GM19035 (cell line): ENCODE measurements at regions not wholly inside any gene's neighbourhood (a gene's known extent, or its start where the extent isn't known, plus 50 kb on each side); places are given as distances from the start of the nearest gene placed in this dataset.
"Not testable (repeated sequence)": the region's sequence is repeated elsewhere in the genome, so short reads cannot be mapped to it uniquely, and the experiment has no call there.

ENCODE experiments used
- ATAC-seq: cut with Tn5 transposase; IDR thresholded peaks from one replicate; pipeline ENCODE4 v1.9.1; 2021; ENCODE audit not compliant: unreplicated experiment

DNA sequence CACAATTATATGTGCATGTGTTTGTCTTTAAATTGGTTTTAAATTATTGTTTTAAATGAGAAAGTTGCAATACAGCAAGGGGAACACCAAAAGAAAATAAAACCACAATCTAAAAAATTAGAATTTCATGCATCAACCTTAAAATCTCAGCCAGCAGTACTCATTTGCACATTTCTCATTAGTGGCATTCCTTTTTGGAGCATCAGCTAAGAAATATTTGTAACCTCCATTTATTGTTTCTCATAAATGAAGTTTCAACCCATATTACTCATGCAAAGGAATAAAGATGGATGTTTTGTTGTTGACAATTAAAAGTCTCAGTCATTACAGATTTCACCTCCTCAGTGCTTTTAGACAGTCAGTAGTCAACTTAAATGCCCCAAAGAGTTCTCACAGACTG, 160.1 kb downstream of the TBX15 start:
- ATAC-seq, result no peak

DNA sequence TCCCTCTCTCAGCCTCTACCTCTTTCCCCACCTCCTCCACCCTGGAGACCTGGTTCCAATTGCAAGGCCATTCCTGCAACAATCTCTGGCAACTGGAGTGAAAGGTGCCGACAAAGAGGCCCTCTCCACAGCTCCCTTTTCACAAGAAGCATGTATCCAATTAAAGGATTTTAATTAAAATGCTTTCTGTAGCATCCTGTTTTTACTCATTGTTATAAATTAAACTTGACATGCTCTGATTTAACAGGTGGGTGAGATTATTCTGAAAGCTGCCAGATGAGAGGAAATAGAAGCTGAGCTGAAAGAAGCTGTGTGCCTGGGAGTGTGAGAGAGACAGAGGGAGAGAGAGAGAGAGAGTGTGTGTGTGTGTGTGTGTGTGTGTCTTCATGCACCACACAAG, 160.5 kb downstream of the TBX15 start:
- no peak for ATAC-seq

DNA sequence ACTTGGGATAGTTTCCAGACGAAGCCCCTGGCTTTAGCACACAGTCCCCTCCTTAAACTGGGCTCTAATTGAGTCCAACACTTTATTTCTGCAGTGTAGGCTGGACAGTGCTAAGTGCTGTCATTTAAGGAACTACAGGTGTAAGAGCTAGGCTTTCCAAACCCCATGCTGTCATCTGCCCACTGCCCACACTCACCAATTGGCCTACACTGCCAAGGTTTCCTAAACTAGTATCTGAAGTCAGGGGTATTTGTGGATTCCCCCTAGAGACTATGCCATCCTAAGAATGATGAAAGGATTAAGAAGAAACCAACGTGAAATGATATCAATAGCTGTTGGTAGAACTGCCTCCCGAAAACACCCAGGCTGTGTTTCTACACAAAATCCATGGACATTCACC, 160.9 kb downstream of the TBX15 start:
- ATAC-seq, result no peak

DNA sequence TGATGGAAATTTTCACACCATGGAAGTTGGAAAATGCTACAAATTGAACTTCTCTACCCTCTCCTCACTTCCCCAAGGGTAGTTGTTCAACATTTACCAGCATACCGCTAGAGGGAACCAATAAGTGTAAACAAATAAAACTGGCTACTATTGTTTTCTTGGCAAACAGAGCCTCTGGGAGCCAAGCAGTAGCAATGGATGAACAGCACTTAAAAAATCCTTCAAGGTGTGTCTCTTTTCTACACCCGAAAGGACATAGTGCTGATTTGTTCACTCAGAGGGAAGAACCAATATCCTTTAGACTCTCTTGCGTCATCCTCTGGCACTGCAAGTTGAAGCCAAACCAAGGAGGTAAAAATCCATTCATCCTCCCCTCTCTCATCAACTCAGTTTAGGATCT, 161.5 kb downstream of the TBX15 start:
- ATAC-seq, result no peak

DNA sequence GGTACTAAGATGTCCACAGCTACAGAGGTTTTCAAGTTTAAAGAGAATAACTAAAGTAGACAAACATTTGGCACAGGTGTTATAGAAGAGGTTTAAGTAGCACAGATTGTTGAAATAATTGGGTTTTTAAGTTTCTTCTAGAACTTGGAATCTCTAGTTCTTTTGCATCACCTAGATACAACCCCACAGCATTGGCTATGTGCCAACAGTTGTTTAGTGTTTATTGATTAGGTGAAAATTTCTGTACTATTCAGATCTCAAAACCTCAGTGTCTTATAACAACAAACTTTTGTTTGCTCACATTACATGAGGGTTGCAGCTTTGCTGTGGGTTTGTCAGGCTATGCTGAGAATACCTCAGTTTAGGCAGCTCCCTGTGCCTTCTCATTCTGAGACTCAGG, 162.5 kb downstream of the TBX15 start:
- no peak for ATAC-seq

DNA sequence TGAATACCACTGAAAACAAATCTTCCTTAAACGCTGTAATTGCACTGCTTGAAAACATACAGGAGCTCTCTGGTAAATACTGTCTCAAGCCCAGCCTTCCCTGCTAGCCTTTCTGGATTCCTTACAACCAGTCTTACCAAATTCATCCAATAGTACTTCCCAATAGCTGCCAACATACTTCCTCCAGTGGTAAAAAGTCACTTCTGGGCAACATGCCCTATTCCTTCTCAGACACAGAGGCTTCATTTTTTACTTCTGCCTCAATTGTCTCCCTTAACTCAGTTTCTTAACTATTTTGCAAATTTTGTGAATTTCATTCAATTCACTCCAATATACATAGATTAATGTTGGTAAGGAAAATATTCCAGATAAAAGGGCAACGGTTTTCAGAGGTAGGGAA, 166.3 kb downstream of the TBX15 start:
- no peak for ATAC-seq

DNA sequence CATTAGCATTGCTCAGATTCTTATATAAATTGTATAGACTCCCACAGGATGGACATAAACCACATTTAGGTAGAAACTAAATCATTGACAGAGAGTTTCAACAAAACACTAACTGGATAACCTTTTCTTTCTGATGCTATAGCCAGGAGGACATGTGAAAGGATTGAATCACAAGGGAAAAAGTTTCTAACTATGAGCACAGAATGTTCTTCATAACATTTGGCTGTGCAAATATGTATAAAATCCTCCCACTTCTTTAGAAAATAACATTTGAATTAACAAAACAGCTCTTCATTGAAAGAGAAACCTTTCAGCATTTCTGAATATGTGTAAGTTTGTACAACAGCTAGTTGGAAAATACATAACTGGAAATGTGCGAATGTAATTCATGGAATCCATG, 167.3 kb downstream of the TBX15 start:
- no peak for ATAC-seq

DNA sequence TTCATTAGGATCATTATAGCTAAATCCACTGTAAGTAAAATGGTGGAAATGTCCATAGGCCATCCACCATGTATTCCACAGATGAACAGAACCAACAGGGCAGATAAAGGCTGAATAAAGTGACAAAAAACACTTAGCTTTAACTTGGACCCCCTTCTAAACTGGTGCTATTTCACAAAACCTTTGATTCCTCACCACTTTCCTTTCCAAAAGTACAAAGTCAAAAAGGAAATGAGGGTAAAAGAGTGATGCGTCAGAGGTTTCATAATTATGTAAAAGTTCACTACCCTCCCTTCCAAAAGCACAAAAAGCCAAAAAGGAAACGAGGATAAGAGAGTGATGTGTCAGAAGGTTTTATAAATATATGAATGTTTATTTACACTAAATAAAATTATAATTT, 172.2 kb downstream of the TBX15 start:
- ATAC-seq, result no peak

DNA sequence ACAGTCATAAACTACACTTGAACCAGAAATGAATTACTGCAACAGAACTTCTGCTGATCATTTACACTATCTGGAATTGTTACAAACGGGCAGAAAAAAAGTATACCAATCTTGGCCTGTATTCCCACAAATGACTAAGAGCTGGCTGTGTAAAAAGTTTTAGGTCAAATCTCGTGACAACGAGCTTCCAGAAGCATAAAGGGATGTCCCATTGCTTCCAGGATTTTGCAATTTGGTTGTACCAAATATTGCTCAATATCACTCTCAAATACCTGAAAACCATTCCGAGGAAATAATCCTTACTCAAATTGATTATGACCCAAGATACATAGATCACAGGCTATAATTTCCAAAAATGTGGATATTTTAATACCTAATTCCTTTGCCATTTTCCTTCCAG, 175.6 kb downstream of the TBX15 start:
- no peak for ATAC-seq

DNA sequence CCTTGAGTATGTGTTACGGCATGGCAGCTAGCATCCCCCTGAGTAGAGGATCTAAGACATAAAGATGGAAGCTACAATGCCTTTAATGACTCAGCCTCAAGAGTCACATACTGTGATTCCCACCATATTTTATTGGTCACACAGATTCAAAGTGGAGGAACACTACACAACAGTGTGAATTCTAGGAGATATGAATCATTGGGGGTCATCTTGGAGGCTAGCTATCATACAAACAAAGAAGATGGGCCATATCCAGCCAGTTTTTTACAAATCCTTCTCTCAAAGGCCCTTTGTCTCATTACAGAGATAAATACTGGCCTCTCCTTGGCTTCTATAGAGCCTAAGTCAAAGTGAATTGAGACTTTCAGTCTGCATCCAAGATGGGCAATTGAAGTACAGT, 177.0 kb downstream of the TBX15 start:
- no peak for ATAC-seq

DNA sequence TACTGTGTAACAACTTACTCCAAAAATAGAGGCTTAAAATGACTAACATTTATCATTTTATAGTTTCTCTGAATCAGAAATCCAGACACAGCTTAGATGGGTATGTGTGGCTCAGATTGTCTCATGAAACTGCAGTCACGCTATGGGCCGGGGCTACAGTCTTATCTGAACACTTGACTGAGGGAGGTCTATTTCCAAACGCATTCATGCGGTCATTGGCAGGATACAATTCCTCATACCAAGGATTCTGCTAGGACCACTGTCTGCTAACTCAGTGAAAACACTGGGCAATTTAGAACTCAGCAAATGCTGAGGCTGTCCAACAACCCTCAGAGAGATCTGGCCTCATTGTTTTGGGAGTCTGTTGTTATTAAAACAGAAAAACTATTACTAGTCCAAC, 178.6 kb downstream of the TBX15 start:
- no peak for ATAC-seq

DNA sequence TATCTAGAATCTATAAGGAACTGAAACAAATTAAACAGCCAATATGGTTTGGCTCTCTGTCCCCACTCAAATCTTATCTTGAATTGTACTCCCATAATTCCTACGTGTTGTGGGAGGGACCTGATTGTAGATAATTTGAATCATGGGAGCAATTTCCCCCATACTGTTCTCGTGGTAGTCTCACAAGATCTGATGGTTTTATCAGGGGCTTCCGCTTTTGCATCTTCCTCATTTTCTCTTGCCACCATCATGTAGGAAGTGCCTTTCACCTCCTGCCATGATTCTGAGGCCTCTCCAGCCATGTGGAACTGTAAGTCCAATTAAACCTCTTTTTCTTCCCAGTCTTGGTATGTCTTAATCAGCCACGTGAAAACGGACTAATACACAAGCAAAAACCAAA, 185.0 kb downstream of the TBX15 start:
- not testable (repeated sequence) for ATAC-seq

DNA sequence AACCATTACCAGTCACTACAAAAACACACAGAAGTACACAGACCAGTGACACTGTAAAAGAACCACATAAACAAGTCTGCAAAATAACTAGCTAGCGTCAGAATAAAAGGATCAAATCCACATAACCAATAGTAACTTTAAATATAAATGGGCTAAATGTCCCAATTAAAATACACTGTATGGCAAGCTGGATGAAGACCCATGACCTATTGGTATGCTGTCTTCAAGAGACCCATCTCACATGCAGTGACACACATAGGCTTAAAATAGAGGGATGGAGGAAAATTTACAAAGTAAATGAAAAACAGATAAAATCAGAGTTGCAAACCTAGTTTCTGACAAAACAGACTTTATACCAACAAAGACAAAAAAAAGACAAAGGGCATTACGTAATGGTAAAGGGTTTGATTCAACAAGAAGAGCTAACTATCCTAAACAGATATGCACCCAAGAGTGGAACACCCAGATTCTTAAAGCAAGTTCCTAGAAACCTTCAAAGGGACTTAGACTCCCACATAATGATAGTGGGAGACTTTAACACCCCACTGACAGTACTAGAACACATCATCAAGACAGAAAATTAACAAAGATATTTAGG, 196.9 kb downstream of the TBX15 start:
- ATAC-seq, result no peak

DNA sequence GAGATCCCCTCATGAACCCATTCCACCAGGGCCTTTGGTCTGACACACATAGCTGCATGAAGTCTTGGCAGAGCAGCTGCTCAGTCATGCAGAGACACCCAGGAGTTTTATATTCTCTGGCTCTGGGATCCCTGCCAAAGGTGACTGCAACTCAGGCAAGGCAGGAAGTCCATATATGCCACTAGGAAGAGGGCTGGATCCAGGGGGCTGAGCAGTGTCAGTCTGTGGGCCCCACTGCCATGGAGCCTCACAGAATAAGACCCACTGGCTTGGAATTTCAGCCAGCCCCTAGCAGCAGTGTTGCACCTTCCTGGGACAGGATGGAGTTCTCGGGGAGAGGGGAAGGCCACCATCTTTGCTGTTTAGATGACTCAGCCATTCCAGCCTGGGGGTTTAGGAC, 199.7 kb downstream of the TBX15 start:
- ATAC-seq, result no peak

DNA sequence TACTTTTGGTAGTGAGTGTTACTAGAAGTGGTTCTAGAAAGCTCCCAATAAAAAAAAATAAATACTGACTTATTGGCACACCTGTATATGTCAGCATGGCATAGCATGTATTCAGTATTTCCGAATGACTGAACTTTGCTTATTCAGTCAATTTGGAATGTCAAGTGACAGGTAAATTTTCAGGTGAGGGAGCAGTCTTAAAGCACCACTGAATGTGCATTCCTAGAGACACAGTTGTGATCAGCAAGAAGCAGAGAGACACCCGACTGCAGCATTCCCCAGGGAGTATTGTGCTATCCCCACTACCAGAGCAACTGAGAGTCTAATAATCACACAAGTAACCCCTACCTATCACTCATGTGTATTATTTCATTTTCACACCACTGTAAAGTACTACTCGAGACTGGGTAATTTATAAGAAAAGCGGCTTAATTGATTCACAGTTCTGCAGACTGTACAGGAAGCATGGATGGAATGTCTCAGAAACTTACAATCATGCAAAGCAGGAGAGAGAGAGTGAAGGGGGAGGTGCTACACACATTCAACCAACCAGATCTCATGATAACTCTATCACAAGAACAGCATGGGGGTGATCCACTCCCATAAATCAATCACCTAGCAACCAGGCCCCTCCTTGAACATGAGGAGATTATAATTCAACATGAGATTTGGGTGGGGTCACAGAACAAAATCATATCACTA, 201.5 kb downstream of the TBX15 start:
- no peak for ATAC-seq

DNA sequence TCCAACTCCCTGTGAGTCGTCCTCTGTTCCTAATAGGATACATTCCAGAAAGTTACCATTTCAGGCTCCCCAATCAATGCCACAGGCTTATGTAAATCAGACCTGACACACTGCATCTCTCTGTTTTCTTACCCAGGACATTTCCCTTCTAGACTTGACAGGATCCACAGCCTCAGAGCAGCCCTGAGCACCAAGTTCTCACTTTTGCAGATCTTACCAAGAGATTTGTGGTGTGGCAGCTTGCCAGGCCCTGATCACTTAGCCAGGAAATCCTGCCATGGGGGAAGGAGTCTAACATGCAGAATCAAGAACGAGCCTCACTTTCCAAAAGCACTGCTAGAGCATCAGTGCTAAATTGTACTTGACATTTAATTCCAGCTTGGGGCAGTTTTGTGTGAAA, 202.9 kb downstream of the TBX15 start:
- no peak for ATAC-seq

DNA sequence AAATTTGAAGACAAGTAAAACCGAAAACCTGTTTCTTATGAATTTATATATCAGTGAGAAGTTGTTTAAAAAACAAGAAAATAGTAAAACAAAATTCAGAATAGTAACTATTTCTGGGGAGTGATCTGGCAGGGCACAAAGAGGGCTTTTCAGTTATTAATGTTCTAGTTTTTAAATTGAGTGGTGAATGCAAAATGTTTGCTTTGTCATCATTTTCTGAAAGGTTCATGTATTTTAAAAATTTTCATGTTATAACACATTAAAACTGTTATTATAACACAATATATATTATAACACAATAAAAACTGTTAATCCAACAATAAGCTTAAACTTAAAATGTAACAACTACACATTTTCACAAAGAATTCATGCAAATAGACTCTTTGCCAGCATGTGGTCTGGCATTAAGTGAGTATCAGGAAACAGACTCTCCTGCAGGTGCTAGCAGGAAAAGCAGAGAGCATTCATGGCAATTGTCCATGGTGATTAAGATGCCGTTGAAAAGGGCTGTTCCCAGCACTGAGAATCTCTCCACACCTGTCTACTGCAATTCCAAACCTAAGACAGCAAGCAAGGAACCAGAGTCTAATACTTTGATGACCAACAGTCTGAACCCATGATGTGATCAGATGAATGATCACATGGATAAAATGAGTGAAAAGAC, 204.9 kb downstream of the TBX15 start:
- no peak for ATAC-seq

DNA sequence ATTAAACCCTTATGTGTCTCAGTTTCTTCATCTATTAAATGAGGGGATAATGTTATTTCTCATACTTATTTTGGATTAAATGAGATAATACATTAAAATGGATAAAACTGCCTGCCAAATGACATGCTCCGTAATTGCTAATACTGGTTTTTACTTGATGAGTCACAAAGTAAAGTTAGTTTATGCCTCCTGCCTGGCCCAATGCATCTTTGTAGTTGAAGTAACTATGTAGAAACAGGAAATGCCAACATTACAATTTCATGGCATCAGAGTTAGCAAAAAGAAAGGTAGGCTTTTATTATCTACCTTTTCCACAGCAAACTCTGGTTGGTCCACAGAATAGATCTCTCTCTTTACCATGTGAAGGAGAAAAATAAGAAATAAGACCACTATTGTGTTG, 214.5 kb downstream of the TBX15 start:
- ATAC-seq, result no peak

DNA sequence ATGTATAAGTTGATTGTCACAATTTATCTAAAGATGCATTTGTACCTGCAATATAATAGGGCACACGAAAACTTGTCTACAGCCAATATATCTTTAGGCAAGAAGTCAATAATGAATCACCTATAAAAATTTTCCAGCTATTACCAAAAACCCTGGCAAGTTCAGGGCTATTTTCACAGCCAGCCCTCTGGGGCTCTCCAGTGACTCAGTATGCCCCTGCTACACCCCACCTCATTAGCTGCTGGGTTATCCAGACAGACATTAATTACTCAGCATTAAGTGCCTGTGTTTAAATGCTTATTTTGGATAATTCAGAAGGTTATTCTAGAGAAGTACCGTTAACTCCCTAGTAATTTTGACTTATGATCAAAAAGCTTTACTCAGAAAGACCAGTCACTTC, 220.2 kb downstream of the TBX15 start:
- no peak for ATAC-seq

DNA sequence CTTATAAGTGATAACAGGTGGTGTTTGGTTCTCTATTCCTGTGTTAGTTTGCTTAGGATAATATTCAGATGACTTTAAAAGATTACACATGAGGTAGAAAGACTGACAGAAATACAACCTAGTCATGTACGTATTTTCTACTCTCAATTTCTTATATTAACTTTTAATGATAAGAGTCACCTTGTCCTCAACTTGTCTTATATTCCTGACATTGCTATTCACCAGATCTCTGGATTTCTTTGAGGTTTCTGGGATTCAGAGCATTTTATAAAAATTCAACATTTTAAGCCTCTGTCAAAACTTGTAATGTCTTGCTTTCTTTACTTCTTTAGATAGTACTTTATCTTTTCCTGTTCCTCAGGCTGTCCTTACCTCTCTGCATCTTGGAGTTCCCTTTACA, 234.2 kb downstream of the TBX15 start:
- ATAC-seq, result no peak

DNA sequence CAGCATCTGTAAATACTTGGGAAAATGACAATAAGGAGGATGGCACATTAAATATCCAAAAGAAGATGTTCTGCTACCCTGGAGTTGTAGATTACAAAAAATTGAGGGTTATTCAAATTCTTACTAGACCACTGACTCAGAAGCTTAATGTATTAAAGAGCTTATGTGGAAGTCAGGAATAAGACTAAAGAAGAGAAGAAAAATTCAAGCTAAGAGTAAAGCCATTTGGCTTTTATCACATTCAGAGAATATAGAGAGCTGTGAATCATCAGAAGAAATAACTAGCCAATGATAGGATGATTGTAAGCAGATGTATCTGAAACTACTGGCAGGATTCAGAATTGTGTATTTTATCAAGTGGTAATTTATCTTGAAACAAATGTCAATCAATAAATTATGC, 237.0 kb downstream of the TBX15 start:
- ATAC-seq, result no peak

DNA sequence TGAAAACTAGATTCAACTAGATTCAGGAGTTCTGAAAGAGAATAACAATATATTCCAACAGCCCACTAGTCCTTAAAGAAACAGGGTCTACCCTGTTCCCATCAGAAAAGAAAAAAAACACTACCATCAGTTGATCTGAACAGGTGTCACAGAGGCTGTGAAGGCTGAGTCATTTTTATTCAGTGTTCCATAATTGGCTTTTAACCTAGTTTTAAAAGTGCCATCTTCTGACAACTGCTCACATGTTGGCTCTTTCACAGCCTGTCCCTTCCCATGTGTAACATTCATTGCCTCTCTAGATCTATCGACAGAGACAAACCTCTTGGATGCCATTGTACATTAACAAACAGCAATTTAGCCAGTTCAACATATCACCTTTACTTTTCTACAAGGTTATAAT, 243.7 kb downstream of the TBX15 start:
- ATAC-seq, result no peak

DNA sequence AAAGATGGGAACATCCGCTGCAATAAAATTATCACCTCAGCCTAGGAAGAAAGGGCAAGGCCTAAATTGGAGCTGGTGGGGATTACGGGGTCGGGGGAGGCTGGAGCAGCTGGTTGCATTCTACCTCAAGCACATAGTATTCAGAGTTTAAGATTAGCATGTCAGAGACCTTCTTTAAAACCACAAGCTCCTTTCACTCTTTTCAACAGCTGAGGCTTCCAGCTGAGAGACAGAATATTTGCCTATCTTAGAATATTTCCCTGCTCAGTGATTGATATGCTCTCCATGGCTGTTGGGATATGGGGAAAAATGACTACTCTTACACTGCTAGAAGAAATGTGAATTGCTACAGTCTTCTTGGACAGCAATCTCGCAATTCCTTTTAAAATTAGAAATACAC, 248.6 kb downstream of the TBX15 start:
- no peak for ATAC-seq
